UCSD-AML1 (cell line): ENCODE measurements at regions not wholly inside any gene's neighbourhood (a gene's known extent, or its start where the extent isn't known, plus 50 kb on each side); places are given as distances from the start of the nearest gene placed in this dataset.

Experiments used
- DNase-seq: peaks from one replicate; lab custom pipeline; 2025; ENCODE audit not compliant: unreplicated experiment; lab: John Stamatoyannopoulos, UW

DNA sequence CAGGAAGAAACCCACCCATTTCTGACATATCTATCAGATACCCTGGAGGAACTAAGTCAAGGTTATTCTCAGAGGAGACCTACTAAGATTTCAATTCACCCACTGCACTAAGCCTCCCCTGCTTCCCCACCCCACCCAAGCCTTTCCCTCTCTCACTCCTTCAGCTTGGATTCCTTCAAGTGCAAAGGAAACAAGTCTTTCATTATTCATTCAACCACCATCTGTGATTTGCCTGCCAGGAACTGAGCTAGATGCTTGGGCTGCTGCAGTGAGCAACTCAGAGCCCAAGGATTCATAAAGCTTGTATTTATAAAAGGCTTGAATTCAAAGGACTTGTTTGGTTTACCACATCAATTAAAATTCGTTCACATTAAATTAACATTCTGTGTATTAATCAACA lies 161.3 kb downstream of the GXYLT1 start:
- no peak for DNase-seq

- DNase-seq, result no peak
Observed at GRCh38 chr12:41981758-41982157, 162.9 kb downstream of the GXYLT1 start.

- DNase-seq, result no peak
Observed at GRCh38 chr12:41981013-41981412, 163.7 kb downstream of the GXYLT1 start.

GRCh38 chr12:41980390-41980789 lies 164.3 kb downstream of the GXYLT1 start:
- no peak for DNase-seq

DNA sequence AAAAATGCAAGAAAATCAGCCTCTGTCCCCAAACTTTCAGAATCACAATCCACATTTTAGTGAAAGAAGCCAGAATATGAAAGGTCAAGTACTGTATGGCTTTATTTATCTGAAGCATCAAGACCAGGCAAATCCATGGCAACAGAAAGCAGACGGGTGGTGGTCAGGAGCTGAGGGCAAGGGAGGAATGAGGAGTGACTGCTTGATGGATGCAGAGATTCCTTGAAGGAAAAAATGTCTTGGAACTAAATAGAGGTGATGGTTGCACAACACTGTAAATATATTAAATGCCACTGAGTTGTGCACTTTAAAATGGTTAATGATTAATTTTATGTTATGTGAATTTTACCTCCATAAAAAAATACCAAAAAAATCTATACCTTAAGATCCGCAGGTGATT lies 165.1 kb downstream of the GXYLT1 start:
- no peak for DNase-seq

GRCh38 chr12:41972598-41972997 lies 172.1 kb downstream of the GXYLT1 start:
- DNase-seq, result no peak

GRCh38 chr12:41972196-41972595 lies 172.5 kb downstream of the GXYLT1 start:
- DNase-seq, result no peak

GRCh38 chr12:41970744-41971143 lies 173.9 kb downstream of the GXYLT1 start:
- DNase-seq, result no peak

GRCh38 chr12:41968599-41968998 lies 176.1 kb downstream of the GXYLT1 start:
- no peak for DNase-seq

- no peak for DNase-seq
Observed at GRCh38 chr12:41967668-41968500, 176.8 kb downstream of the GXYLT1 start.

- DNase-seq, result no peak
Observed at GRCh38 chr12:41966916-41967315, 177.8 kb downstream of the GXYLT1 start.

DNA sequence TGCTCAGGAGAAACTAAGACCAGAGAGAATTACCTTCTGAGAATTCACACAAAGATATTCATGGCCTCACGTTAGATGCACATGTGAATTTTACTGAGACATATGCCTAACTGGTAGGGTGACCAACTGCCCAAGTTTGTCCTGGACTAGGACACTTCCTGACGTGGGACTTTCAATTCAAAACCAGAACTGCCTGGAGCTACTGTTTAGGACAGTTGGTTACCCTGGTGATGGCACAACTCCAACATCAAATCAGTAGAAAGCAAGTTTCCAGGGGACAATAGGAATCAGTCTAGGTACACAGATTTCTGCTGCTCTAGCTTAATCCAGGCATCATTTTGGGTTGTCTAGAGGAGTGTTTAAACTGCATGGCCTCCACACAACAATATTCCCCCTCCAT lies 178.7 kb downstream of the GXYLT1 start:
- DNase-seq, result no peak

DNA sequence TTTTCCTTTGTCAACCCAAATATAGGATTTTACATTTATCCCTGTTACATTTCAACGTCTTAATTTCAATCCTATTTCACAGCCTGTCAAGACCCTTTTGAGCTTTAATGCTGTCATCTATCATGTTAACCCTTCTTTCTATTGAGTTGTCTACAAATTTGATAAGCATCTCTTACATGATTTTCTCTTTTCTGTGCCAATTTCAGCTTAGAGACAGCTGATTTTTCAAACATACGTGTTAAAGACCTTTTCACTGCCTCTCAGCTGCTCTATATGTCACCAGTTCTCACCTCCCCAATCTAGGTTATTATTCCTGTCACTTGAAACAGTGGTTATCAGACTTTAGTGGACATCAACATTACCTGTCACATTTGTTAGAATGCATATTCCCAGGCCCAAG lies 181.3 kb downstream of the GXYLT1 start:
- no peak for DNase-seq

GRCh38 chr12:41962171-41962572 lies 182.5 kb downstream of the GXYLT1 start:
- no peak for DNase-seq

DNA sequence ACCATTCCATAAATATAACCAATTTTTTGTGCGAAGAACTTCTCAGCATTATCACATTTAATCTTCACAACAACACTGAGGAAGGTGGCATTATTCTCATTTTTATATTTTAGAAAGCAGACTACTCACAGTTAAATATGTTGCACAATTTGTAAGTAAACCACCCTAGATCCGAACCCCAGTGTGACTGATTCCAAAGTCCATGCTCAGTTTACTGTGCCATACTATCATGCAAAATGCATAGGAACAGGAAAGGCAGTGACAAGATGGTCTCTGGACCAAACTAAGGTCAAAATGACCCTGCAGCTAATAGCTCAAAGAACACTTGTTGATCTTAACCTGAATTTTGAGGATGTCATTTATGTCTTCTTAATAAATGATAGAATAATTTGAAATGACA lies 185.4 kb downstream of the GXYLT1 start:
- no peak for DNase-seq

- DNase-seq, result no peak
Observed at GRCh38 chr12:41956353-41956752, 188.3 kb downstream of the GXYLT1 start.

DNA sequence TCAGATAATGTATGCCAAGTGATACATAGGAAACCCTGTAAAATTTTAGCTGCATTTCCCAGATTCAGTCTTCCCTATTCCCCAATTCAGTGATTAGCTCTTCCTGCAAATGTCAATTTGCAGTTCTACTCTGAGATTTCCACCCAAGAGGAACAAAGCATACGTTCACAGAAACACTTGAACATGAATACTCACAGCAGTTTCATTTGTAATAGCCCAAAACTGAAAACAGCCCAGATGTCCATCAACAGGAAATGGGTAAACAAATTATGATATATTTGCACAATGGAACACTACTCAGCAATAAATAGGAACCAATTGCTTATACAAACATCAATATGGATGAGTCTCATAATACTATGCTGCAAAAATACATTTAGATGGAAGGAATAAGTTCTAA lies 194.2 kb downstream of the GXYLT1 start:
- no peak for DNase-seq

- no peak for DNase-seq
Observed at GRCh38 chr12:41946106-41946505, 198.6 kb downstream of the GXYLT1 start.

- DNase-seq, result no peak
Observed at GRCh38 chr12:41944216-41944615, 200.5 kb downstream of the GXYLT1 start.

- no peak for DNase-seq
Observed at GRCh38 chr12:41943671-41944070, 201.0 kb downstream of the GXYLT1 start.

GRCh38 chr12:41942354-41942753 lies 202.3 kb downstream of the GXYLT1 start:
- DNase-seq, result no peak

GRCh38 chr12:41941079-41941478 lies 203.6 kb downstream of the GXYLT1 start:
- no peak for DNase-seq

- no peak for DNase-seq
Observed at GRCh38 chr12:41940571-41940970, 204.1 kb downstream of the GXYLT1 start.
